OCI-LY7 (cell line): ENCODE measurements at regions not wholly inside any gene's neighbourhood (a gene's known extent, or its start where the extent isn't known, plus 50 kb on each side); places are given as distances from the start of the nearest gene placed in this dataset.

Source experiments
- BruUV-seq: library from RNA; stranded (reverse); fragments of 400-500 nt; replicated peaks from 2 replicates; lab custom pipeline; 2021; lab: Mats Ljungman, UMichigan
- CTCF ChIA-PET: fragments of 300-600 bp; sonication (Branson Sonifier 250); formaldehyde crosslinking; loops from one replicate; lab custom pipeline; 2022; ENCODE audit warnings: antibody characterized with exemption; ENCODE audit not compliant: unreplicated experiment; lab: Charles Lee
- POLR2A ChIA-PET: fragments of 300-600 bp; sonication (Branson Sonifier 250); formaldehyde crosslinking; loops from one replicate; lab custom pipeline; 2022; ENCODE audit warnings: antibody characterized with exemption; lab: Charles Lee
- DNase-seq: peaks from one replicate; pipeline ENCODE4 v3.0.0-alpha.2; 2015; ENCODE audit warnings: low spot score
- H2AFZ ChIP-seq: fragments of 200-600 bp; sonication (generic), shearing (Covaris generic); 2 replicates; pipeline ENCODE4 v1.6.1; 2014; ENCODE audit warnings: mild to moderate bottlenecking, antibody characterized with exemption, low read length, moderate library complexity
- H3K27ac ChIP-seq: fragments of 200-600 bp; sonication (generic); 2 replicates; pipeline ENCODE4 v1.5.1; 2014; ENCODE audit warnings: mixed run types, low read depth, mild to moderate bottlenecking, moderate library complexity, low read length, inconsistent platforms; ENCODE audit not compliant: poor library complexity, severe bottlenecking
- H3K36me3 ChIP-seq: fragments of 200-600 bp; sonication (generic); 2 replicates; pipeline ENCODE4 v1.6.1; 2014; ENCODE audit warnings: mild to moderate bottlenecking, antibody characterized with exemption, low read length, moderate library complexity, mixed read lengths; ENCODE audit not compliant: insufficient read depth
- H3K4me1 ChIP-seq: fragments of 200-600 bp; sonication (generic); 2 replicates; pipeline ENCODE4 v1.5.1; 2014; ENCODE audit warnings: mild to moderate bottlenecking, low read length; ENCODE audit not compliant: insufficient read depth, poor library complexity, severe bottlenecking
- H3K4me2 ChIP-seq: fragments of 200-600 bp; sonication (generic); 2 replicates; pipeline ENCODE4 v1.6.1; 2014; ENCODE audit warnings: mild to moderate bottlenecking, low read length
- H3K4me3 ChIP-seq: fragments of 200-600 bp; sonication (generic); 2 replicates; pipeline ENCODE4 v1.5.1; 2014; ENCODE audit warnings: mild to moderate bottlenecking, low read depth, low read length; ENCODE audit not compliant: poor library complexity, severe bottlenecking
- H3K79me2 ChIP-seq: fragments of 200-600 bp; sonication (generic); 2 replicates; pipeline ENCODE4 v1.6.1; 2016; ENCODE audit warnings: low read depth, mild to moderate bottlenecking, low read length, moderate library complexity, mixed read lengths; ENCODE audit not compliant: insufficient read depth
- H3K9me2 ChIP-seq: fragments of 200-600 bp; sonication (generic); 2 replicates; pipeline ENCODE4 v1.6.1; 2016; ENCODE audit warnings: mild to moderate bottlenecking, low read length, mixed read lengths; ENCODE audit not compliant: insufficient read depth
- H3K9me3 ChIP-seq: fragments of 200-600 bp; sonication (generic); 2 replicates; pipeline ENCODE4 v1.6.1; 2014; ENCODE audit warnings: mild to moderate bottlenecking, mixed run types, low read length, mixed read lengths
- H4K20me1 ChIP-seq: fragments of 200-600 bp; sonication (generic); 2 replicates; pipeline ENCODE4 v1.6.1; 2014; ENCODE audit warnings: mild to moderate bottlenecking, antibody characterized with exemption, low read length, moderate library complexity, mixed read lengths; ENCODE audit not compliant: insufficient read depth
- EZH2phosphoT487 ChIP-seq: fragments of 200-600 bp; sonication (generic); IDR thresholded peaks from 2 replicates; pipeline ENCODE4 v1.6.1; 2018; ENCODE audit warnings: low read depth, borderline replicate concordance, mild to moderate bottlenecking, mixed run types, antibody characterized with exemption, low read length, moderate library complexity, mixed read lengths
- intact Hi-C: fragments of 100-400 bp; cut with micrococcal nuclease; formaldehyde crosslinking; loops from one replicate; pipeline ENCODE4 v1.10.0; 2022; ENCODE audit not compliant: unreplicated experiment
- TF ChIP-seq, protein P1 (sequence below): fragments of 200-600 bp; sonication (generic); conservative IDR thresholded peaks from 2 replicates; pipeline ENCODE4 v1.5.1; 2014; ENCODE audit warnings: mild to moderate bottlenecking, antibody characterized with exemption, low read length, moderate library complexity, mixed read lengths

GRCh38 chr13:90287521-90287920 is 1060.0 kb upstream of the MIR17HG start:
- no TSS peak for BruUV-seq
- H3K27ac ChIP-seq = no peak overlapping the region
- no peak overlapping the region for H2AFZ ChIP-seq

GRCh38 chr13:90293793-90294361 is 1053.6 kb upstream of the MIR17HG start:
- H3K4me2 ChIP-seq = no peak overlapping the region
- H3K4me3 ChIP-seq = no peak overlapping the region
- BruUV-seq = no TSS peak
- H4K20me1 ChIP-seq = no peaks in the 10 kb centered on the region
- ChIA-PET CTCF (no interaction called here), POLR2A (interaction anchor here (0.6 to 2.1 kb wide), 2 partner anchors 11 to 411 kb away, joined by 3 to 6 read pairs; no protein-coding TSS in a partner anchor)
- no peaks in the 10 kb centered on the region for H3K36me3 ChIP-seq
- intact Hi-C loops = no loop called here
- H3K79me2 ChIP-seq = no peaks in the 10 kb centered on the region
- no peak overlapping the region for H2AFZ ChIP-seq
- H3K4me1 ChIP-seq = no peaks in the 10 kb centered on the region
- H3K9me2 ChIP-seq = no peaks in the 10 kb centered on the region
- DNase-seq = no peak
- TF ChIP-seq EZH2phosphoT487 = no peak
- TF ChIP-seq, protein P1, sequence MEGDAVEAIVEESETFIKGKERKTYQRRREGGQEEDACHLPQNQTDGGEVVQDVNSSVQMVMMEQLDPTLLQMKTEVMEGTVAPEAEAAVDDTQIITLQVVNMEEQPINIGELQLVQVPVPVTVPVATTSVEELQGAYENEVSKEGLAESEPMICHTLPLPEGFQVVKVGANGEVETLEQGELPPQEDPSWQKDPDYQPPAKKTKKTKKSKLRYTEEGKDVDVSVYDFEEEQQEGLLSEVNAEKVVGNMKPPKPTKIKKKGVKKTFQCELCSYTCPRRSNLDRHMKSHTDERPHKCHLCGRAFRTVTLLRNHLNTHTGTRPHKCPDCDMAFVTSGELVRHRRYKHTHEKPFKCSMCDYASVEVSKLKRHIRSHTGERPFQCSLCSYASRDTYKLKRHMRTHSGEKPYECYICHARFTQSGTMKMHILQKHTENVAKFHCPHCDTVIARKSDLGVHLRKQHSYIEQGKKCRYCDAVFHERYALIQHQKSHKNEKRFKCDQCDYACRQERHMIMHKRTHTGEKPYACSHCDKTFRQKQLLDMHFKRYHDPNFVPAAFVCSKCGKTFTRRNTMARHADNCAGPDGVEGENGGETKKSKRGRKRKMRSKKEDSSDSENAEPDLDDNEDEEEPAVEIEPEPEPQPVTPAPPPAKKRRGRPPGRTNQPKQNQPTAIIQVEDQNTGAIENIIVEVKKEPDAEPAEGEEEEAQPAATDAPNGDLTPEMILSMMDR = no peak
- H3K9me3 ChIP-seq = no peaks in the 10 kb centered on the region
- H3K27ac ChIP-seq = no peak overlapping the region

More at GRCh38 chr13:90287521-90287920, 1060.0 kb upstream of the MIR17HG start:
- Histone ChIP-seq H3K36me3 (no peaks in the 10 kb centered on the region), H3K9me2 (no peaks in the 10 kb centered on the region), H4K20me1 (no peaks in the 10 kb centered on the region), H3K4me2 (no peak overlapping the region), H3K4me3 (no peak overlapping the region), H3K79me2 (no peaks in the 10 kb centered on the region), H3K4me1 (no peaks in the 10 kb centered on the region), H3K9me3 (no peaks in the 10 kb centered on the region)
- intact Hi-C loops = no loop called here
- DNase-seq = no peak
- POLR2A ChIA-PET = no interaction called here
- TF ChIP-seq, protein P1 = no peak
- TF ChIP-seq EZH2phosphoT487 = no peak
- CTCF ChIA-PET = no interaction called here

DNA sequence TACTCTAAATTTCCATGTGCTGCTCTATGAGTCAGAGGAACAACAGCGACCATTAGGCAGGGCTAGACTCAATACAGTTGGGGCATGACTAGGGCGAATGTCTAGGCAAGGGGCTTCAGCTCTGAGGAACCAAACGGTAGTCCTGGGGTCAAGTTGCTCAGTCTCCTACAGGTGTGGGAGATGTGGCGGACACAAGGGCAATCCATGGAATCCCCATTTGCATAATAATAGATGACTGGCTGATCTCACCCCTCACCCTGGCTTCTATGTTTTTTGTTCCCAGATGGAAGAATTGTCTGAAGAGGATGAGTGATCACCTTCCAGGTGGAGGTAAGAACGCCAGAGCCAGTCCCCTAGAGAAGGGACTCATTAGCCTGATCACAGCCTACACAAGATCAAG is 1048.2 kb upstream of the MIR17HG start:
- Histone ChIP-seq H3K27ac (no peak overlapping the region), H2AFZ (no peak overlapping the region), H3K4me2 (no peak overlapping the region), H3K9me2 (no peaks in the 10 kb centered on the region), H4K20me1 (no peaks in the 10 kb centered on the region), H3K4me1 (no peaks in the 10 kb centered on the region), H3K9me3 (no peaks in the 10 kb centered on the region), H3K79me2 (no peaks in the 10 kb centered on the region), H3K4me3 (no peak overlapping the region), H3K36me3 (no peaks in the 10 kb centered on the region)
- no peak for DNase-seq
- CTCF ChIA-PET = no interaction called here
- POLR2A ChIA-PET = interaction anchor here (1.5 kb wide), 1 partner anchor 18 kb away, joined by 7 read pairs; no protein-coding TSS in a partner anchor
- no TSS peak for BruUV-seq
- TF ChIP-seq EZH2phosphoT487 = no peak
- TF ChIP-seq, protein P1 = no peak
- intact Hi-C loops = no loop called here
